Left ventricle myocardium inferior (tissue), 1 donor: ENCODE measurements at regions not wholly inside any gene's neighbourhood (a gene's known extent, or its start where the extent isn't known, plus 50 kb on each side); places are given as distances from the start of the nearest gene placed in this dataset.

Source experiments
- DNase-seq: peaks from one replicate; pipeline ENCODE4 v3.0.0-alpha.2; 2020
- H3K27ac ChIP-seq: fragments of 200-600 bp; replicated peaks from 2 replicates; pipeline ENCODE4 v1.8.0; 2021
- H3K27me3 ChIP-seq: fragments of 200-600 bp; 2 replicates; pipeline ENCODE4 v1.8.0; 2021; ENCODE audit warnings: low read depth
- H3K36me3 ChIP-seq: fragments of 200-600 bp; 2 replicates; pipeline ENCODE4 v1.8.0; 2021
- H3K4me1 ChIP-seq: fragments of 200-600 bp; 2 replicates; pipeline ENCODE4 v1.8.0; 2021
- H3K4me3 ChIP-seq: fragments of 200-600 bp; 2 replicates; pipeline ENCODE4 v1.8.0; 2021; ENCODE audit warnings: mild to moderate bottlenecking, moderate library complexity
- H3K9me3 ChIP-seq: fragments of 200-600 bp; replicated peaks from 2 replicates; pipeline ENCODE4 v1.8.0; 2021
- intact Hi-C: fragments of 100-400 bp; cut with micrococcal nuclease; formaldehyde crosslinking; loops from one replicate; pipeline ENCODE4 v1.11.0; 2022
- TF ChIP-seq, protein P1 (sequence below): fragments of 200-600 bp; IDR thresholded peaks from 2 replicates; pipeline ENCODE4 v1.8.0; 2021; ENCODE audit warnings: antibody characterized with exemption, mild to moderate bottlenecking, borderline replicate concordance
- donor health status: DM: no; HTN: yes; CAD: no; lungs with severe emphysema.

DNA sequence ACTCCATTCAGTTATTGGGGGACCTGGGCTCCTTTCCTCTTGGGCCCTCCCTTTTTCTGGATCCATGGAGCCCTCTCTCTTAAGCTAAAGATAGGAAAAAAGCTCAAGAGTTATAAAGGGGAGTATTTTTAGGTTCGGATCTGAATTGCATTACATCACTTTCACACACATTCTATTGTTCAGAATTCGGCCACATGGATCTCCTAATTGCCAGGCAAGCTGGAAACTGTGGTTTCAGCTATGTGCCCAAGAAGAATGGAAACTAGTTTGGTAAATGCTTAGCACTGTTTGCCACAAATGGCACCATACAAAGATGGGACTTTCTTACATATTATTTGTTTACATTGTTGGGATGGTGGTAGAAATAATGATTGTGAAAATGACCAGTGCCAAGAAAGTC lies 145.6 kb downstream of the LRIG3 start:
- intact Hi-C loops, result no loop called here
- H3K4me1 ChIP-seq, result peaks cover 19% of the 10 kb centered on the region
- DNase-seq, result no peak
- TF ChIP-seq, protein P1, sequence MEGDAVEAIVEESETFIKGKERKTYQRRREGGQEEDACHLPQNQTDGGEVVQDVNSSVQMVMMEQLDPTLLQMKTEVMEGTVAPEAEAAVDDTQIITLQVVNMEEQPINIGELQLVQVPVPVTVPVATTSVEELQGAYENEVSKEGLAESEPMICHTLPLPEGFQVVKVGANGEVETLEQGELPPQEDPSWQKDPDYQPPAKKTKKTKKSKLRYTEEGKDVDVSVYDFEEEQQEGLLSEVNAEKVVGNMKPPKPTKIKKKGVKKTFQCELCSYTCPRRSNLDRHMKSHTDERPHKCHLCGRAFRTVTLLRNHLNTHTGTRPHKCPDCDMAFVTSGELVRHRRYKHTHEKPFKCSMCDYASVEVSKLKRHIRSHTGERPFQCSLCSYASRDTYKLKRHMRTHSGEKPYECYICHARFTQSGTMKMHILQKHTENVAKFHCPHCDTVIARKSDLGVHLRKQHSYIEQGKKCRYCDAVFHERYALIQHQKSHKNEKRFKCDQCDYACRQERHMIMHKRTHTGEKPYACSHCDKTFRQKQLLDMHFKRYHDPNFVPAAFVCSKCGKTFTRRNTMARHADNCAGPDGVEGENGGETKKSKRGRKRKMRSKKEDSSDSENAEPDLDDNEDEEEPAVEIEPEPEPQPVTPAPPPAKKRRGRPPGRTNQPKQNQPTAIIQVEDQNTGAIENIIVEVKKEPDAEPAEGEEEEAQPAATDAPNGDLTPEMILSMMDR, result no peak
- H3K36me3 ChIP-seq, result no peaks in the 10 kb centered on the region
- H3K9me3 ChIP-seq, result peaks cover 3% of the 10 kb centered on the region
- H3K27me3 ChIP-seq, result no peaks in the 10 kb centered on the region
- no peak overlapping the region for H3K4me3 ChIP-seq
- H3K27ac ChIP-seq, result no peak overlapping the region

DNA sequence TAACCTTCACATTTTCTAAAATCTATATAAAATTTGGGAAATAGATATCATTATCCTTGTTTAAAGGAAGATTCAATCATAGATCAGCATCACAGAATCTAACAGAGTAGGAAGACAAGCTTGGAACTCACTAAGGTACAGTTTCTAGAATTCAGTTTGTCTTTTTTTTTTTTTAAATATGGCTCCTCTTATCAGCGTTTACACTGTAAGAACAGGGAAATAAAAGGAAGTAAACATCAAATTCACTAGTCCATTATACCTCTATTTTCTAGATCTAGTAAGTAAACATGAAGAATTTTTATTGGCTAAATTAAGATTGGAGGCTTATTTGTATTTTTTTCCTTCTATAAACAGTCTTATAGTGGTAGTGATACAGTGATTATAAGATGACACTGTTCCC lies 144.9 kb downstream of the LRIG3 start:
- Histone ChIP-seq H3K36me3 (no peaks in the 10 kb centered on the region), H3K4me3 (no peak overlapping the region), H3K9me3 (peaks cover 6% of the 10 kb centered on the region), H3K27ac (no peak overlapping the region), H3K4me1 (peaks cover 19% of the 10 kb centered on the region), H3K27me3 (no peaks in the 10 kb centered on the region)
- TF ChIP-seq, protein P1, result no peak
- no peak for DNase-seq
- intact Hi-C loops, result no loop called here

DNA sequence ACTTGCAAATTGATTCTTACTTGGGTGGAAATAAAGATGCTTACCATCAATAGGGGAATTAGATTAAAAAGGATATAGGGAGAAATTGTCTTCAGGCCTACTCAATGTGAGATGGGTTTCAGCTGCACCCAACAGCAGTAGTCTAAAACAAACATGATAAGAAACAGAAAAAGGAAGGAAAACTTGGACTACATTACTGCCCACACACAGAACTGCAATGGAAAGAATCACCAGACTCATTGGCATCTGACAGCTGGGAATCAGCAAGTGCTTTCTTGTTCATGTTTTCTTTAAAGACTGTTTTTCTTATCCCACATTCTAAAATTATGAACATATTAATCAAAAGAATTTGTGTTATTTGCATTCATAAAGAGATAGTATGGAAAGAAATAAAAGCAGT lies 144.2 kb downstream of the LRIG3 start:
- DNase-seq, result no peak
- Histone ChIP-seq H3K4me3 (no peak overlapping the region), H3K9me3 (peaks cover 6% of the 10 kb centered on the region), H3K27ac (no peak overlapping the region), H3K27me3 (no peaks in the 10 kb centered on the region), H3K36me3 (no peaks in the 10 kb centered on the region), H3K4me1 (peaks cover 19% of the 10 kb centered on the region)
- TF ChIP-seq, protein P1, result no peak
- intact Hi-C loops, result no loop called here

DNA sequence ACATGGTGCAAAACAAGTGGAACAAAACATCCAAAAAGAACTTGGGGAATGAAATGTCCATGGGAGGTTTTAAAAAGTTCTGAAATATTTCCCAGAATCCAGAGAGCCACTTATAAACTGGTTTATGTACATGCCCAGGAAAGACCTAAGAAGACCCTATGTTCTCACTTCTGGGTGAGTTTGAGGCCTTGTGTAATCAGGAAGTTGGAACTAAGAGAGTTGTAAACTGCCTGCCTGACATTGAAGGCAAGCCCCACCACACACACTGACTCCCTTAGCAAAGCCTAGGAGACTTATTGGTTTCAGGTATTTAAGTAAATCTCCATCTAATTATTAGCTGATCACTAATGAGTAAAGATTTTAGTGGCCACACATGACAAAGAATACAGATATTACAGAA lies 142.5 kb downstream of the LRIG3 start:
- no peaks in the 10 kb centered on the region for H3K27me3 ChIP-seq
- H3K36me3 ChIP-seq, result no peaks in the 10 kb centered on the region
- intact Hi-C loops, result no loop called here
- TF ChIP-seq, protein P1, result no peak
- peaks cover 6% of the 10 kb centered on the region for H3K9me3 ChIP-seq
- H3K4me1 ChIP-seq, result peaks cover 19% of the 10 kb centered on the region
- no peak overlapping the region for H3K27ac ChIP-seq
- no peak overlapping the region for H3K4me3 ChIP-seq
- DNase-seq, result no peak

DNA sequence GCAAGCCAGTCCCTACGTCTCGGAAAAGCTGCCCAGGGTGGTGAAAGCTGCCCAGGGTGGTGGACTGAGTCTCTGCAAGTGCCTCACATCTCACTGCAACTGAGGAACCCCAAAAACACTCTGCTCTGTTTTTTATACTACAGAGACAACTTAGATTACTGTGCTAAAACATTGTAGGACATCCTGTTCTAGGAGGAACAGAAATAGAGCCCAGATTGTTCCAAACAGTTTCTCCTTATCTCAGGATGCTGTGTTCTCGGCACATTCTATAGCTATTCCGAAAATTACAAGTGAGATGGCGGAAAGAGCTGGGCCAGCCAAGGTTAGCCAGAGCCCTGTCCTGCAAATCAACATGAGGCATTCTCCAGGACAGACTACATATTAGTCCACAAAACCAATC lies 138.7 kb downstream of the LRIG3 start:
- no peak for DNase-seq
- TF ChIP-seq, protein P1, result no peak
- intact Hi-C loops, result no loop called here
- Histone ChIP-seq H3K36me3 (no peaks in the 10 kb centered on the region), H3K27me3 (no peaks in the 10 kb centered on the region), H3K4me1 (no peaks in the 10 kb centered on the region), H3K4me3 (peak overlapping the region; percentile 47), H3K27ac (peak overlapping the region; percentile 54), H3K9me3 (peaks cover 6% of the 10 kb centered on the region)
